Naive thymus-derived CD8-positive, alpha-beta T cell (primary cell): ENCODE measurements at regions not wholly inside any gene's neighbourhood (a gene's known extent, or its start where the extent isn't known, plus 50 kb on each side); places are given as distances from the start of the nearest gene placed in this dataset.
"Not testable (repeated sequence)": the region's sequence is repeated elsewhere in the genome, so short reads cannot be mapped to it uniquely, and the experiment has no call there.

Experiments
- ATAC-seq, 2 donors: fragments of 150-1000 bp; cut with Tn5 transposase in 1 of 2; sonication (Bioruptor Pico), chemical (Tn5 transposase) in 1 of 2; 1 replicate in 1 of 2; 2 replicates in 1 of 2; pipeline ENCODE4 v1.10.0; 2021; ENCODE audit warnings: mild to moderate bottlenecking in 2 of 2, moderate library complexity in 2 of 2
- POLR2A ChIA-PET: fragments of 350-600 bp; sonication (Branson Sonifier 250); formaldehyde crosslinking; loops from one replicate; lab custom pipeline; 2021; ENCODE audit warnings: antibody characterized with exemption; lab: Charles Lee
- DNase-seq, 10 donors: peaks; one replicate each; pipeline versions ENCODE4 v3.0.0 to v3.0.0-alpha.2; 2020 to 2022
- H3K27ac Mint-ChIP-seq, 10 donors: one replicate each; pipeline ENCODE4 v1.8.0; 2020 to 2022; ENCODE audit warnings: mild to moderate bottlenecking in 10 of 10, mixed read lengths in 10 of 10, moderate library complexity in 4 of 10, inconsistent platforms in 1 of 10
- H3K27me3 Mint-ChIP-seq, 5 donors: one replicate each; pipeline ENCODE4 v1.8.0; 2021 to 2022; ENCODE audit warnings: mixed read lengths in 5 of 5
- H3K36me3 Mint-ChIP-seq, 3 donors: one replicate each; pipeline ENCODE4 v1.8.0; 2020 to 2022; ENCODE audit warnings: mixed read lengths in 3 of 3, mild to moderate bottlenecking in 2 of 3, inconsistent platforms in 1 of 3
- H3K4me1 Mint-ChIP-seq, 4 donors: one replicate each; pipeline ENCODE4 v1.8.0; 2021 to 2022; ENCODE audit warnings: mixed read lengths in 4 of 4
- H3K4me3 Mint-ChIP-seq, 10 donors: one replicate each; pipeline ENCODE4 v1.8.0; 2020 to 2022; ENCODE audit warnings: mild to moderate bottlenecking in 10 of 10, mixed read lengths in 10 of 10, moderate library complexity in 6 of 10, inconsistent platforms in 1 of 10
- H3K9me3 Mint-ChIP-seq, 9 donors: one replicate each; pipeline ENCODE4 v1.8.0; 2020 to 2022; ENCODE audit warnings: mixed read lengths in 9 of 9, mild to moderate bottlenecking in 3 of 9, inconsistent platforms in 1 of 9, moderate library complexity in 1 of 9

GRCh38 chr5:52255308-52255707 lies 532.4 kb upstream of the ITGA1 start:
- Mint-ChIP-seq H3K4me1 (no peaks in the 10 kb centered on the region), H3K36me3 (no peaks in the 10 kb centered on the region), H3K27ac (no peak overlapping the region), H3K9me3 (peaks cover 0 to 10% (median 0%) of the 10 kb centered on the region in 9 donors), H3K4me3 (no peak overlapping the region), H3K27me3 (no peaks in the 10 kb centered on the region)
- ATAC-seq (no peak), DNase-seq (no peak)
- POLR2A ChIA-PET: no interaction called here

DNA sequence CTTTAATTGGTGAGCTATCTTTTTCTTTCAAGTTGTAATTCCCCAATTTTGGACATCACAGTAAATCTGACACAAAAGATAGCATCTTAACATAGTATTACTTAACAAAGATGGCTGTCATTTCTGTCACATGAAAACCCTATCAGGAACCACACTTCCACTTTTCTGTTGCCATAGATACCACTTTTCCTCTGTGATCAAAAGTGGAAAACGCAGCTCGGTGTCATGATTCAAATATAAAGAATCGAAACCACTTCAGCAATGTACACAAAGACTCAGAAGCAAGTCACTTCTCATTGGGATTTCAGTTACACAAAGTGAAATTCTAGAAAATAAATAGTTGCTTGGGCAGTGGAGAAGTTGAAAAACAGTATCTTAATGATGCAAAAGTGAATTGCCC lies 524.9 kb upstream of the ITGA1 start:
- Mint-ChIP-seq H3K27ac (no peak overlapping the region), H3K4me3 (no peak overlapping the region), H3K9me3 (peaks cover 0 to 14% (median 0%) of the 10 kb centered on the region in 9 donors), H3K27me3 (no peaks in the 10 kb centered on the region), H3K4me1 (no peaks in the 10 kb centered on the region), H3K36me3 (no peaks in the 10 kb centered on the region)
- POLR2A ChIA-PET: no interaction called here
- ATAC-seq (no peak), DNase-seq (no peak)

GRCh38 chr5:52269401-52269800 lies 518.3 kb upstream of the ITGA1 start:
- Mint-ChIP-seq H3K27me3 (no peaks in the 10 kb centered on the region), H3K4me3 (no peak overlapping the region), H3K27ac (no peak overlapping the region), H3K36me3 (no peaks in the 10 kb centered on the region), H3K4me1 (no peaks in the 10 kb centered on the region), H3K9me3 (peaks cover 0 to 11% (median 3%) of the 10 kb centered on the region in 9 donors)
- DNase-seq: no peak
- POLR2A ChIA-PET: no interaction called here
- ATAC-seq: no peak

DNA sequence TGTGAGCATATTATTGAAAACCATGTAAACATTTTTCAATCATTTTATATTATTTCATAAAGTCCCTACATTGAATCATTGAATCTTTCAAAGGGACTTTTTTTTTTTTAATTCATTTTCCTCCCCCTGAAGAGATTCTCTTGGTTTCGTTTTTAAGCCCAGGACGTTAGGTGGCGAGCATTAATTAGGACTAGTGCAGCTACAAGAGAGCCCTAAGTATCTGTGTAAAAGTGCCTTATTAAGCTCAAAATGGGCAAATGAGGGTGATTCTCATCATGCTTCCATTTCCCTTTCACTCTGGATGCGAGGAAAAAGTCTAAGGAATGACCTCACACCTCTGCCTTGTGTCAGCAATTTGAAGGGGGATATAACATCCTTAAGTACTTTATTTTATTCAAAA lies 517.9 kb upstream of the ITGA1 start:
- Mint-ChIP-seq H3K9me3 (peaks cover 0 to 11% (median 3%) of the 10 kb centered on the region in 9 donors), H3K27ac (no peak overlapping the region), H3K36me3 (no peaks in the 10 kb centered on the region), H3K4me3 (no peak overlapping the region), H3K27me3 (no peaks in the 10 kb centered on the region), H3K4me1 (no peaks in the 10 kb centered on the region)
- ATAC-seq: no peak
- DNase-seq: no peak
- POLR2A ChIA-PET: no interaction called here

- H3K27me3 Mint-ChIP-seq: no peaks in the 10 kb centered on the region
- no peaks in the 10 kb centered on the region for H3K4me1 Mint-ChIP-seq
- no peak for ATAC-seq
- no peaks in the 10 kb centered on the region for H3K36me3 Mint-ChIP-seq
- H3K9me3 Mint-ChIP-seq: peaks cover 0 to 11% (median 3%) of the 10 kb centered on the region in 9 donors
- DNase-seq: no peak
- H3K4me3 Mint-ChIP-seq: no peak overlapping the region
- H3K27ac Mint-ChIP-seq: no peak overlapping the region
- POLR2A ChIA-PET: no interaction called here
Measured at GRCh38 chr5:52275639-52276038, 512.1 kb upstream of the ITGA1 start.

DNA sequence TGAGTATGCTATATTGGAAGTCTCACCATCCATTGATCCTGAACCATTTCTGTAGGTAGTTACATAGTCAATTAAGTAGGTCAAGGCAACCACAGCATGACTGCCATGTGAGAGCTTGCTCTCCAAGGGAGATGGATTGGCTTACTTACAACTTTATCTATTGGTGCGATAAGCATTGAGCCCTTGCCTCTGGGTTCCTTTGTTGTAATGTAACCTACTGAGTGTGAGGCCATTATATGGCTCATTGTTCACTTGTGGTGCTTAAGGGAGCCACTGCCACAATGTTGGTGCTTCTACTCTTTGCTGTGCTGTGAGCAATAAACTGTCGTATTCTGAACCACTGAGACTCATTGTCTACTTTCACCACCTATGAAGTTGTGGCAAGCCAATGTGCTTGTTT lies 510.6 kb upstream of the ITGA1 start:
- no peak for DNase-seq
- peaks cover 0 to 9% (median 6%) of the 10 kb centered on the region in 9 donors for H3K9me3 Mint-ChIP-seq
- no peak overlapping the region for H3K27ac Mint-ChIP-seq
- ATAC-seq: no peak
- no peaks in the 10 kb centered on the region for H3K4me1 Mint-ChIP-seq
- no peaks in the 10 kb centered on the region for H3K36me3 Mint-ChIP-seq
- no peaks in the 10 kb centered on the region for H3K27me3 Mint-ChIP-seq
- POLR2A ChIA-PET: no interaction called here
- no peak overlapping the region for H3K4me3 Mint-ChIP-seq

- Mint-ChIP-seq H3K27me3 (no peaks in the 10 kb centered on the region), H3K36me3 (peaks cover 0 to 4% (median 0%) of the 10 kb centered on the region in 3 donors), H3K27ac (no peak overlapping the region), H3K4me3 (no peak overlapping the region), H3K9me3 (peaks cover 0 to 12% (median 8%) of the 10 kb centered on the region in 9 donors), H3K4me1 (no peaks in the 10 kb centered on the region)
- ATAC-seq (no peak), DNase-seq (no peak)
- POLR2A ChIA-PET: no interaction called here
Measured at GRCh38 chr5:52282647-52283046, 505.1 kb upstream of the ITGA1 start.

GRCh38 chr5:52283221-52283620 lies 504.5 kb upstream of the ITGA1 start:
- peaks cover 0 to 12% (median 8%) of the 10 kb centered on the region in 9 donors for H3K9me3 Mint-ChIP-seq
- ATAC-seq: no peak
- POLR2A ChIA-PET: no interaction called here
- H3K36me3 Mint-ChIP-seq: peaks cover 0 to 4% (median 0%) of the 10 kb centered on the region in 3 donors
- no peak overlapping the region for H3K27ac Mint-ChIP-seq
- no peak for DNase-seq
- no peaks in the 10 kb centered on the region for H3K4me1 Mint-ChIP-seq
- H3K4me3 Mint-ChIP-seq: no peak overlapping the region
- no peaks in the 10 kb centered on the region for H3K27me3 Mint-ChIP-seq

GRCh38 chr5:52300703-52301372 lies 486.9 kb upstream of the ITGA1 start:
- DNase-seq (no peak), ATAC-seq (no peak)
- Mint-ChIP-seq H3K27me3 (no peaks in the 10 kb centered on the region), H3K9me3 (peaks cover 10 to 32% (median 25%) of the 10 kb centered on the region in 9 donors), H3K4me1 (no peaks in the 10 kb centered on the region), H3K36me3 (peaks cover 0 to 22% (median 0%) of the 10 kb centered on the region in 3 donors), H3K27ac (no peak overlapping the region), H3K4me3 (no peak overlapping the region)
- POLR2A ChIA-PET: no interaction called here

DNA sequence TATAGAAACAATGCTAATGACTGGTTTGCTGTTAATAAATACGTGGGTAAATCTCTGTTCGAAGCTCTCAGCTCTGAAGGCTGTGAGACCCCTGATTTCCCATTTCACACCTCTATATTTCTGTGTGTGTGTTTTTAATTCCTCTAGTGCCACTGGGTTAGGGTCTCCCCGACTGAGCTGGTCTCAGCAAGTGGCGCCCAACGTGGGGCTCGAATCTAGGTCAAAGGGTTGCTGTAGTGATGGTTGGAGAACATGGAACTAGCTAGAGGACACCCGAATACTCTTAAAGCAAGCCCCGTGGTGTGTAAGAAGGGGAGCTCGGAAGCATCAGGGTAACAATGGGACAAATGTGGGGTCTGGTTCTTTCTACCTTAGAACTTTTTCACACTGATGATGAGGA lies 482.9 kb upstream of the ITGA1 start:
- H3K27ac Mint-ChIP-seq, H3K4me3 Mint-ChIP-seq, H3K4me1 Mint-ChIP-seq, POLR2A ChIA-PET, H3K27me3 Mint-ChIP-seq, ATAC-seq: not testable (repeated sequence)
- peak in 1 of 10 donors; percentile 1 for DNase-seq
- peaks cover 0 to 29% (median 0%) of the 10 kb centered on the region in 3 donors for H3K36me3 Mint-ChIP-seq
- H3K9me3 Mint-ChIP-seq: peaks cover 10 to 63% (median 36%) of the 10 kb centered on the region in 9 donors

- DNase-seq (no peak), ATAC-seq (no peak)
- peaks cover 0 to 8% (median 2%) of the 10 kb centered on the region in 9 donors for H3K9me3 Mint-ChIP-seq
- H3K4me1 Mint-ChIP-seq: no peaks in the 10 kb centered on the region
- no peak overlapping the region for H3K27ac Mint-ChIP-seq
- POLR2A ChIA-PET: no interaction called here
- peaks cover 0 to under 1% (median 0%) of the 10 kb centered on the region in 5 donors for H3K27me3 Mint-ChIP-seq
- H3K4me3 Mint-ChIP-seq: no peak overlapping the region
- no peaks in the 10 kb centered on the region for H3K36me3 Mint-ChIP-seq
Measured at GRCh38 chr5:52328220-52328806, 459.4 kb upstream of the ITGA1 start.

GRCh38 chr5:52331725-52332124 lies 456.0 kb upstream of the ITGA1 start:
- H3K4me3 Mint-ChIP-seq: no peak overlapping the region
- DNase-seq: no peak
- H3K9me3 Mint-ChIP-seq: peaks cover 0 to 13% (median 4%) of the 10 kb centered on the region in 9 donors
- no peak overlapping the region for H3K27ac Mint-ChIP-seq
- no peaks in the 10 kb centered on the region for H3K4me1 Mint-ChIP-seq
- H3K27me3 Mint-ChIP-seq: no peaks in the 10 kb centered on the region
- ATAC-seq: no peak
- POLR2A ChIA-PET: no interaction called here
- H3K36me3 Mint-ChIP-seq: no peaks in the 10 kb centered on the region

DNA sequence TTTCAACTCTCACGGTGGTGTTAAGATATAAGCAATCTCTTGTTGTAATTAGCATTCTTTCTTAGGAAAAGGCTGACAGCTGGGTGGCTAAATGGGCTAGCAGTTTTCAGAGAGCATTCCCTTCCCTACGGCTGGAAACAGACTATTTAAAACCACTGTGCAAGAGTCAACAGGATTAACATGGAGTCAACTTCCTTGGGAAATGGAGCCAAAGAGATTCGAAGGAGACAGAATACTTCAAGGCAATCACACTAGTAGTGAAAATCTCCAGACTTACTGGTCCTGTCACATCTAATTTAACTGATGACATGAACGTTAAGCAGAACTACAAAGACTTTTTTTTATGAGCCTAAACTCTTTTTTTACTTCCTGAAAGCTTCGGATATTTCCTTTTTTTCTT lies 453.3 kb upstream of the ITGA1 start:
- Mint-ChIP-seq H3K36me3 (peaks cover 0 to 9% (median 0%) of the 10 kb centered on the region in 3 donors), H3K9me3 (peaks cover 0 to 20% (median 8%) of the 10 kb centered on the region in 9 donors), H3K4me1 (no peaks in the 10 kb centered on the region), H3K27ac (no peak overlapping the region), H3K27me3 (no peaks in the 10 kb centered on the region), H3K4me3 (no peak overlapping the region)
- POLR2A ChIA-PET: no interaction called here
- DNase-seq (no peak), ATAC-seq (no peak)
